ENCODE measurements at regions not wholly inside any gene's neighbourhood (a gene's known extent, or its start where the extent isn't known, plus 50 kb on each side); places are given as distances from the start of the nearest gene placed in this dataset.

GRCh38 chr3:194784361-194784760 lies 98.7 kb downstream of the FAM43A start:
- no peak for TF ChIP-seq TAF1 (IDR thresholded peaks at IDR 0.05; ENCODE audit: low read depth, low read length)
- no peak for TF ChIP-seq POLR2A (IDR thresholded peaks at IDR 0.05; ENCODE audit: low read depth, low read length)
- no peak for TF ChIP-seq POLR2AphosphoS5 (IDR thresholded peaks at IDR 0.05; ENCODE audit: low read depth, low read length)

Measured in GM12891 (cell line).